Activated naive CD4-positive, alpha-beta T cell treated with anti-CD3 and anti-CD28 coated beads, Interleukin-2, amount 50 U/mL, for 72 hours (primary cell): ENCODE measurements at regions not wholly inside any gene's neighbourhood (a gene's known extent, or its start where the extent isn't known, plus 50 kb on each side); places are given as distances from the start of the nearest gene placed in this dataset.

Experiments
- ATAC-seq, 2 donors: fragments of 150-1000 bp; cut with Tn5 transposase; 2 replicates each; pipeline ENCODE4 v1.10.0; 2021; ENCODE audit warnings: mild to moderate bottlenecking in 2 of 2, moderate library complexity in 2 of 2
- DNase-seq, 2 donors: peaks; one replicate each; pipeline ENCODE4 v3.0.0; 2021 to 2022; ENCODE audit warnings: low spot score in 2 of 2
- H3K27ac Mint-ChIP-seq, 2 donors: one replicate each; pipeline ENCODE4 v1.8.0; 2022; ENCODE audit warnings: mild to moderate bottlenecking in 2 of 2, mixed read lengths in 2 of 2
- H3K36me3 Mint-ChIP-seq, 2 donors: one replicate each; pipeline ENCODE4 v1.8.0; 2022; ENCODE audit warnings: mixed read lengths in 2 of 2
- H3K9me3 Mint-ChIP-seq, 2 donors: one replicate each; pipeline ENCODE4 v1.8.0; 2022; ENCODE audit warnings: mixed read lengths in 2 of 2

GRCh38 chr9:108015690-108016089 is 526.1 kb upstream of the KLF4 start:
- no peak for ATAC-seq
- H3K27ac Mint-ChIP-seq: peak overlapping the region in 1 of 2 donors; percentile 52
- no peaks in the 10 kb centered on the region for H3K36me3 Mint-ChIP-seq
- no peak for DNase-seq
- peaks cover 9 to 21% of the 10 kb centered on the region in 2 donors for H3K9me3 Mint-ChIP-seq

GRCh38 chr9:108014353-108014752 is 524.8 kb upstream of the KLF4 start:
- peaks cover 9 to 15% of the 10 kb centered on the region in 2 donors for H3K9me3 Mint-ChIP-seq

GRCh38 chr9:108012886-108013665 is 523.5 kb upstream of the KLF4 start:
- ATAC-seq (no peak), DNase-seq (no peak)
- Mint-ChIP-seq H3K27ac (peak overlapping the region in 1 of 2 donors; percentile 7), H3K9me3 (peaks cover 6 to 15% of the 10 kb centered on the region in 2 donors), H3K36me3 (peaks cover 0 to 2% of the 10 kb centered on the region in 2 donors)

More at GRCh38 chr9:108014353-108014752, 524.8 kb upstream of the KLF4 start:
- no peaks in the 10 kb centered on the region for H3K36me3 Mint-ChIP-seq
- no peak overlapping the region for H3K27ac Mint-ChIP-seq
- no peak for ATAC-seq
- DNase-seq: no peak

GRCh38 chr9:108012405-108012804 is 522.8 kb upstream of the KLF4 start:
- peak overlapping the region in 1 of 2 donors; percentile 7 for H3K27ac Mint-ChIP-seq
- ATAC-seq: no peak

GRCh38 chr9:108003526-108003925 is 514.0 kb upstream of the KLF4 start:
- Mint-ChIP-seq H3K36me3 (peaks cover 0 to 11% of the 10 kb centered on the region in 2 donors), H3K27ac (no peak overlapping the region), H3K9me3 (peaks cover 7 to 25% of the 10 kb centered on the region in 2 donors)
- DNase-seq: no peak
- no peak for ATAC-seq

More at GRCh38 chr9:108012405-108012804, 522.8 kb upstream of the KLF4 start:
- Mint-ChIP-seq H3K36me3 (peaks cover 0 to 5% of the 10 kb centered on the region in 2 donors), H3K9me3 (peaks cover 5 to 16% of the 10 kb centered on the region in 2 donors)
- DNase-seq: no peak

GRCh38 chr9:108002371-108002956 is 512.9 kb upstream of the KLF4 start:
- DNase-seq (no peak), ATAC-seq (no peak)
- no peak overlapping the region for H3K27ac Mint-ChIP-seq
- peaks cover 0 to 6% of the 10 kb centered on the region in 2 donors for H3K36me3 Mint-ChIP-seq
- H3K9me3 Mint-ChIP-seq: peaks cover 7 to 22% of the 10 kb centered on the region in 2 donors

GRCh38 chr9:108001237-108001636 is 511.7 kb upstream of the KLF4 start:
- peaks cover 0 to 6% of the 10 kb centered on the region in 2 donors for H3K36me3 Mint-ChIP-seq
- ATAC-seq: no peak
- peaks cover 7 to 23% of the 10 kb centered on the region in 2 donors for H3K9me3 Mint-ChIP-seq
- H3K27ac Mint-ChIP-seq: no peak overlapping the region
- DNase-seq: no peak

GRCh38 chr9:107999890-108000289 is 510.3 kb upstream of the KLF4 start:
- DNase-seq (no peak), ATAC-seq (no peak)
- H3K36me3 Mint-ChIP-seq: peaks cover 0 to 6% of the 10 kb centered on the region in 2 donors
- no peak overlapping the region for H3K27ac Mint-ChIP-seq
- H3K9me3 Mint-ChIP-seq: peaks cover 7 to 24% of the 10 kb centered on the region in 2 donors

GRCh38 chr9:107999011-107999410 is 509.4 kb upstream of the KLF4 start:
- ATAC-seq (no peak), DNase-seq (no peak)
- Mint-ChIP-seq H3K9me3 (peaks cover 7 to 24% of the 10 kb centered on the region in 2 donors), H3K27ac (no peak overlapping the region), H3K36me3 (peaks cover 0 to 6% of the 10 kb centered on the region in 2 donors)

- ATAC-seq: no peak
- Mint-ChIP-seq H3K9me3 (peaks cover 0 to 16% of the 10 kb centered on the region in 2 donors), H3K36me3 (peaks cover 0 to 1% of the 10 kb centered on the region in 2 donors), H3K27ac (no peak overlapping the region)
- no peak for DNase-seq
Measured at GRCh38 chr9:107994648-107995047, 505.1 kb upstream of the KLF4 start.

- Mint-ChIP-seq H3K9me3 (peaks cover 0 to 8% of the 10 kb centered on the region in 2 donors), H3K27ac (no peak overlapping the region), H3K36me3 (no peaks in the 10 kb centered on the region)
- no peak for DNase-seq
- ATAC-seq: no peak
Measured at GRCh38 chr9:107992271-107992670, 502.7 kb upstream of the KLF4 start.

GRCh38 chr9:107991581-107991980 is 502.0 kb upstream of the KLF4 start:
- Mint-ChIP-seq H3K9me3 (peaks cover 0 to 8% of the 10 kb centered on the region in 2 donors), H3K27ac (no peak overlapping the region), H3K36me3 (no peaks in the 10 kb centered on the region)
- no peak for ATAC-seq
- no peak for DNase-seq

- ATAC-seq (no peak), DNase-seq (no peak)
- no peaks in the 10 kb centered on the region for H3K36me3 Mint-ChIP-seq
- H3K27ac Mint-ChIP-seq: no peak overlapping the region
- peaks cover 0 to 13% of the 10 kb centered on the region in 2 donors for H3K9me3 Mint-ChIP-seq
Measured at GRCh38 chr9:107989544-107989943, 500.0 kb upstream of the KLF4 start.

- peaks cover 0 to 13% of the 10 kb centered on the region in 2 donors for H3K9me3 Mint-ChIP-seq
- ATAC-seq (no peak), DNase-seq (no peak)
- H3K27ac Mint-ChIP-seq: no peak overlapping the region
- H3K36me3 Mint-ChIP-seq: no peaks in the 10 kb centered on the region
Measured at GRCh38 chr9:107989099-107989498, 499.5 kb upstream of the KLF4 start.

- Mint-ChIP-seq H3K9me3 (peaks cover 0 to 9% of the 10 kb centered on the region in 2 donors), H3K36me3 (no peaks in the 10 kb centered on the region), H3K27ac (no peak overlapping the region)
- ATAC-seq (no peak), DNase-seq (no peak)
Measured at GRCh38 chr9:107984956-107985355, 495.4 kb upstream of the KLF4 start.

GRCh38 chr9:107983762-107984161 is 494.2 kb upstream of the KLF4 start:
- H3K27ac Mint-ChIP-seq: no peak overlapping the region
- peaks cover 0 to 9% of the 10 kb centered on the region in 2 donors for H3K9me3 Mint-ChIP-seq
- ATAC-seq: no peak

GRCh38 chr9:107983181-107983603 is 493.6 kb upstream of the KLF4 start:
- H3K9me3 Mint-ChIP-seq: peaks cover 0 to 9% of the 10 kb centered on the region in 2 donors
- no peak for DNase-seq
- no peaks in the 10 kb centered on the region for H3K36me3 Mint-ChIP-seq
- ATAC-seq: no peak
- no peak overlapping the region for H3K27ac Mint-ChIP-seq

More at GRCh38 chr9:107983762-107984161, 494.2 kb upstream of the KLF4 start:
- no peak for DNase-seq
- no peaks in the 10 kb centered on the region for H3K36me3 Mint-ChIP-seq
